ENCODE measurements at regions not wholly inside any gene's neighbourhood (a gene's known extent, or its start where the extent isn't known, plus 50 kb on each side); places are given as distances from the start of the nearest gene placed in this dataset.

DNA sequence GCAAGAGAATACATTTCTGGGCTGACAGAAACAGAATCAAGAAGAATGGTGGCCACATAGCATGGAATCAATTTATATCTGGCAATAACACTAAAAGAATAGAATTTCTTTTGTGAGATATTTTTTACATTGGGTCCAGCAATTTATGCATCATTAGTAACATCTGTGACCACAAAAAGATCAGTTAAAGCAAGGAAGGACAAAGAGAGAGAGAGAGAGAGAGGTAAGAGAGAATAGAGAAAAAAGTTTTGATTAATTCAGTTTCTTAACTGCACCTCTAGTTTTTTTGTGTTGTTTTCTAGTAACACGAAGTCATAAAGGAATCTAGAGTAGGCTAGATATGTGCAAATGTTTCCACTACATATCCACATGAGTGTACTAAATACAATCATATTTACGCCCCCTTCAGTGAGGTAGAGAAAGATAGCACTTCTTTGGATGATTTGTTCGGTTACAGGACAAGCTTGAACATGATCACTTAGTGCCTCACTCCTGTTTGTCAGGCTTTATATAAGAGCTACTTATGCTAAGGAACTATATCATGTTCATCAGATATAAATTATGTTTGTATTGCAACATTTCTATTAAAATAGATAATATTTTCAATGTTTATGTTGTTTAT is 247.4 kb upstream of the COL3A1 start:
- Mint-ChIP-seq H3K27ac (no peak overlapping the region), H3K4me1 (ENCODE audit: low read depth) (no peaks in the 10 kb centered on the region), H3K9me3 (no peaks in the 10 kb centered on the region), H3K4me3 (no peak overlapping the region), H3K36me3 (ENCODE audit: low read depth) (no peaks in the 10 kb centered on the region), H3K27me3 (ENCODE audit: low read depth) (no peaks in the 10 kb centered on the region)
- no peak for DNase-seq
- CTCF ChIA-PET, result no interaction called here
- intact Hi-C loops (cut with micrococcal nuclease), result no loop called here

DNA sequence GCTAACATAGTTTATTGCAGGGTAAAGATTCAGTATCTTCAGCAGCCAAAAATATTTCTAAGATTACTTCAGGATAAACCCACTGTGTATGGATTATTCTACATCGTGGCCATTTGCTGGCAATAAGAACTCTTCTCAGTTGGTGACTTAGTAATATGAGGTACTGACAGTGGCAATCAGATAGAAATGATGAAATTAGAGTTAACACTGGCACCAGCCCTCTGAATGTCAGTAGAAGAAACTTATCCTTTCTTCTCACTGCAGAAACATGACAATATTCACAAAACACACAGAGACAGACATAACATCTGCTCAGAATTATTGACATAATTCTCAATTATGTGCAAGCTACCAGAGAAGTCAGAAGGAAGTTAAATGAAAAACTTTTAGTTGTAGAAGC is 246.3 kb upstream of the COL3A1 start:
- no peaks in the 10 kb centered on the region for H3K36me3 Mint-ChIP-seq (ENCODE audit: low read depth)
- no peak for DNase-seq
- intact Hi-C loops (cut with micrococcal nuclease), result no loop called here
- no peak overlapping the region for H3K27ac Mint-ChIP-seq
- no peak overlapping the region for H3K4me3 Mint-ChIP-seq
- H3K27me3 Mint-ChIP-seq (ENCODE audit: low read depth), result peaks cover 2% of the 10 kb centered on the region
- H3K9me3 Mint-ChIP-seq, result no peaks in the 10 kb centered on the region
- no peaks in the 10 kb centered on the region for H3K4me1 Mint-ChIP-seq (ENCODE audit: low read depth)
- CTCF ChIA-PET, result no interaction called here

DNA sequence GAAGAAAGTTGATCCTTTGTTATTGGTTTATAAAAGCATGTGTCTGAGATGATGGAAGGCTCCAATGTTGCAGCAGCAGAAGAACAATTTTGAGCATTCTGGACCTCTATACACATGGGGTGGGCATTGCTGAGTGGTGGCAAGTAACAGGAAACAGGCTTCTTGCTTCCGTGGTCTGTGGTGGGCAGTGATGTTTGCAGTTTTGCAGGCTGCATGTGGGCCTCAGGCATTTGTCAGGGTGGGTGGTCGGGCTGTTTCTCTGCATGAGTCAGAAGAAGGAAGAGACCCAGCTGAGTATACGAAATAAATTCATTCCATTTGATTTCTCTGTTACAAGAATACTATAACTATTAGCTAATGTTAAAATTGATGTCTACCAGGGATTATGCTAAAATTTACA is 239.5 kb upstream of the COL3A1 start:
- H3K4me1 Mint-ChIP-seq (ENCODE audit: low read depth), result no peaks in the 10 kb centered on the region
- no peak overlapping the region for H3K4me3 Mint-ChIP-seq
- CTCF ChIA-PET, result no interaction called here
- no peaks in the 10 kb centered on the region for H3K36me3 Mint-ChIP-seq (ENCODE audit: low read depth)
- DNase-seq, result no peak
- intact Hi-C loops (cut with micrococcal nuclease), result no loop called here
- no peak overlapping the region for H3K27ac Mint-ChIP-seq
- H3K27me3 Mint-ChIP-seq (ENCODE audit: low read depth), result peaks cover 2% of the 10 kb centered on the region
- H3K9me3 Mint-ChIP-seq, result peaks cover 1% of the 10 kb centered on the region

DNA sequence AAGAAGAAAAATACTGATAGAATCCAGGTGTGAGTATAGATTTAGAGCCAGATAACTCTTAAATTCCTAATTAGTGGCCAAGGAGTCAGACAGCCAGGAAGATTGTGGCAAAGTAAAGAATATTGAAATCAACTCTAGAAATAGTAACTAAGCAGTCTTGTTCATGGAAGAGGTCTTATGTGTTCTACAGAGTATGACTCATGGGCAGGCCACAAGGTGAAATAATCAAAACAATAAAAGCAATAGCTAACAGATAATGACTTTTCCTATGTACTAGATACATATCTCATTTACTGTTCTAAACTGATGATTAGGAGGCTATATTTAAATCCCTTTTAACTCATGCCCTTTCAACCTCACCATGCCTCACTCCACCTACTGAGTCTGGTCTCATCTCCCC is 227.4 kb upstream of the COL3A1 start:
- no peaks in the 10 kb centered on the region for H3K9me3 Mint-ChIP-seq
- no peaks in the 10 kb centered on the region for H3K27me3 Mint-ChIP-seq (ENCODE audit: low read depth)
- intact Hi-C loops (cut with micrococcal nuclease), result no loop called here
- no peak overlapping the region for H3K27ac Mint-ChIP-seq
- H3K4me3 Mint-ChIP-seq, result no peak overlapping the region
- H3K36me3 Mint-ChIP-seq (ENCODE audit: low read depth), result no peaks in the 10 kb centered on the region
- no peak for DNase-seq
- CTCF ChIA-PET, result no interaction called here
- no peaks in the 10 kb centered on the region for H3K4me1 Mint-ChIP-seq (ENCODE audit: low read depth)

DNA sequence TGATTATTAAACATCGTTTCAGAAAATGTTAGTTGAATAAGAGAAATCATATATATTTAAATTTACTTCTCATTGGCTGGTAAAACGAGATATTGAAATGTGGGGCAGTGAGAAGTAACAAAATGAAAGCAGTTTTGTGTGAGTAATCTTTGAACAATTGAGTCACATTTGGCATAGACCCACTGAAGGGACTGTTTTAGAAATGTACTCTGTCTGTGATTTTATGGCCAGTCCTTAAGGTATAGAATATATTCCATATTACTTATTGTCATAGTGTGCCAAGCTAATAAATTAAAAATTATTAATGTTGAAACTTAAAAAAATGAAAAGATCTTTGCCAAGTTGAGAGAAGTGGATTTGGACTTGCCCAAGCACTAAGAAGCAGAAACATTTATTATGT is 222.4 kb upstream of the COL3A1 start:
- Mint-ChIP-seq H3K36me3 (ENCODE audit: low read depth) (no peaks in the 10 kb centered on the region), H3K9me3 (peaks cover 5% of the 10 kb centered on the region), H3K27me3 (ENCODE audit: low read depth) (no peaks in the 10 kb centered on the region), H3K4me1 (ENCODE audit: low read depth) (no peaks in the 10 kb centered on the region), H3K4me3 (no peak overlapping the region), H3K27ac (no peak overlapping the region)
- DNase-seq, result no peak
- CTCF ChIA-PET, result interaction anchor here (0.7 kb wide), 2 partner anchors 10 to 105 kb away, joined by 3 read pairs; no protein-coding TSS in a partner anchor
- intact Hi-C loops (cut with micrococcal nuclease), result no loop called here

DNA sequence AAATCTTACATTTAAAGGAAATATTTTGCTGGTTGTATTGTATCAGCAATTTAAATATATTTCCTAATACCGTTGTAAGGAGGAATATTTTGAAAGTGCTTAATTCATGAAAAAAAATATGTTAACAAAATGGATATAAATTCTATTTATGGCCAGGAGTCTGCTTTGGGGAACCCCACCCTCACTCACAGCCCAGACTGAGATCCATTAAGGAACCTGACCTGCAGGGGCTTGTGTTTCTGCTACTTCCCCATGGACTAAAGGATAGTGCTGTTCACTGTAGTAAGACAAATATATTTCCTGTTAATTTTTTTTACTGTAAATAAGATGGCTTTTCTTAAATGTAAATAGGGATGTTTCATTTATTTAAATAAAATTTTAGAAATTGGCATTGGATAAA is 221.9 kb upstream of the COL3A1 start:
- H3K27me3 Mint-ChIP-seq (ENCODE audit: low read depth), result no peaks in the 10 kb centered on the region
- CTCF ChIA-PET, result interaction anchor here (0.7 kb wide), 1 partner anchor 10 kb away, joined by 3 read pairs; no protein-coding TSS in a partner anchor
- H3K27ac Mint-ChIP-seq, result no peak overlapping the region
- H3K36me3 Mint-ChIP-seq (ENCODE audit: low read depth), result no peaks in the 10 kb centered on the region
- peaks cover 8% of the 10 kb centered on the region for H3K9me3 Mint-ChIP-seq
- intact Hi-C loops (cut with micrococcal nuclease), result no loop called here
- H3K4me1 Mint-ChIP-seq (ENCODE audit: low read depth), result no peaks in the 10 kb centered on the region
- no peak overlapping the region for H3K4me3 Mint-ChIP-seq
- DNase-seq, result no peak

DNA sequence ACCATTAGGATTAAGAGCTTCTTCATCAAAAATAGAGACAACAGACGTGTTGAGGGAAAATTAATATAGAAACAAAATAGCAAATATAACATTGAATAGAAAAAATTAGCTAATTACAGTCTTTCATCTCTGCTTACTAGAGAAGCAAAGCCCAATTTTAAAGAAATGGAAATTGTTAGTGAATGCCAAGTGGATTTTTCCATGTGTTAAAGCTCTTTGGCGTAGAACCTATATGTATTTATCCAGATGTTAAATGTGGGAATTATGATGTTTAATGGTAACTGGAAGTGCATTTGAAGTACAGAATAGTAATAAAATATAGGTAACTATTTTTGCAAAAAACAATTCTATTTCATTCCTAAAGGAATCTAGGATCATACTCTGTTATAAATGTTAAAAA is 212.0 kb upstream of the COL3A1 start:
- Mint-ChIP-seq H3K27ac (no peak overlapping the region), H3K4me3 (no peak overlapping the region), H3K36me3 (ENCODE audit: low read depth) (no peaks in the 10 kb centered on the region), H3K4me1 (ENCODE audit: low read depth) (no peaks in the 10 kb centered on the region), H3K27me3 (ENCODE audit: low read depth) (no peaks in the 10 kb centered on the region), H3K9me3 (peaks cover 4% of the 10 kb centered on the region)
- DNase-seq, result no peak
- CTCF ChIA-PET, result interaction anchor here (1.1 kb wide), 1 partner anchor 10 kb away, joined by 3 read pairs; no protein-coding TSS in a partner anchor
- intact Hi-C loops (cut with micrococcal nuclease), result no loop called here

DNA sequence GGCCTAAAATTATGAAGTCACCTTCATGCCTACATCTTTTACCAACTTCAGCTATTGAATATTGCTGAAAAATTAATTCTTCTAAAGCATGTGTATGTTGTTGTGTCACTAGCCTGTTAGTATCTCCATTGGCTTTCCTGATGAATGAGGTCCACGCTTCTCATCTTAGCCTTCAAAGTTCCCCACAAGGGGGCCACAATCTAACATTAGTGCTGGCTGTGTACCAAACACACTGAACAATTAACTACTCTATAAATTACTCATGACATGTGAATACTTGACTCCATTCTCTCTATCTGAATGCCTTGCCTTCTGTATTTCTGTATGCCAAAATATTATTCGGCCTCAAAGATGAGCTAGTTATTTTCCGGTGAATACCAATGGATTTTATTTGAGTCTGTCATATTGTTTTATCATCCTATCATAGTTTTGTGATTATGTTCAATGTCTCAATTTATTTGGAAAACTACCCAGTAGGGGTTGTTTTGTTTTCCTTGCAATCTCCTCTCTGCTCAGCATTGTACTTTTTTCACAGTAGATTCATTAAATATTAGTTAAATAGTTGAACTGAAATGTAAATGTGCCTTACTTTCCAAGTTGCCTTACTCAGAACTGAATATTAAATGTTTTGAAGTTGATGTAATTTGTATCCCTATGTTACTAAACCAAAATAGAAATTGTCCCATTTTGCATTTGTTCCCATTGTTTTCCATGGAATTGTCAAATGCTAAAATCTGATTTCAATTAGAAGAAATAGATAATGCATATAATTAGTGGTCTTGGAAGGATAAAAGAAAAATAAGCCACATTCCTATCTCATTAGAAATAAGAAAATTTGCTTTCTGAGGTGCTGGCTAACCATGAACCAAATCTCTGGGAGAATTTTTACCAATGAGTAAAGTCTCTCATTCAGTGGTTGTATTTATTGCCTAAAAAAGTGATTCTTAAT is 208.4 kb upstream of the COL3A1 start:
- CTCF ChIA-PET, result no interaction called here
- Mint-ChIP-seq H3K36me3 (ENCODE audit: low read depth) (no peaks in the 10 kb centered on the region), H3K4me3 (no peak overlapping the region), H3K27ac (no peak overlapping the region), H3K9me3 (no peaks in the 10 kb centered on the region), H3K4me1 (ENCODE audit: low read depth) (no peaks in the 10 kb centered on the region), H3K27me3 (ENCODE audit: low read depth) (no peaks in the 10 kb centered on the region)
- intact Hi-C loops (cut with micrococcal nuclease), result loop anchor here (5.0 kb wide), 2 partner anchors 217 to 647 kb away; no protein-coding TSS in a partner anchor
- peak; percentile 18 for DNase-seq

DNA sequence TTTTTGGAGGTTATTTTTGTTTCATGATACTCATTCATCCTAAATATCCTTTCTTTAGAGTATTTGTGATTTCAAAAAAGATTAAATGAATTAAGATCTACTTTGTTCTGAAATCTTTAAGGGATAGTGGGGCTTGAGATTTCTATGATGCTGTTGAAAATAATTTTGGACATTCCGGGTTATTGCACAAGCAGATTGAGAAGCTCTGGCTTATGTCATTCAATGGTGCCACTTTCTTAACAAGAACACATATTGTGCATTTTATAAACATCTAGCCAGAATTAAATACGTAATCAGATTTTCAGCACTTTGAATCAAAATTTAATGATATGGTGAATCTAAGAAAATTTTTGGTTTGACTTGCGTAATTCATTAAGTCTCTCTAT is 207.7 kb upstream of the COL3A1 start:
- H3K4me3 Mint-ChIP-seq, result no peak overlapping the region
- H3K9me3 Mint-ChIP-seq, result no peaks in the 10 kb centered on the region
- no peaks in the 10 kb centered on the region for H3K36me3 Mint-ChIP-seq (ENCODE audit: low read depth)
- DNase-seq, result no peak
- H3K27me3 Mint-ChIP-seq (ENCODE audit: low read depth), result peaks cover 1% of the 10 kb centered on the region
- no peaks in the 10 kb centered on the region for H3K4me1 Mint-ChIP-seq (ENCODE audit: low read depth)
- intact Hi-C loops (cut with micrococcal nuclease), result loop anchor here (5.0 kb wide), 2 partner anchors 216 to 646 kb away; no protein-coding TSS in a partner anchor
- H3K27ac Mint-ChIP-seq, result no peak overlapping the region
- CTCF ChIA-PET, result no interaction called here

DNA sequence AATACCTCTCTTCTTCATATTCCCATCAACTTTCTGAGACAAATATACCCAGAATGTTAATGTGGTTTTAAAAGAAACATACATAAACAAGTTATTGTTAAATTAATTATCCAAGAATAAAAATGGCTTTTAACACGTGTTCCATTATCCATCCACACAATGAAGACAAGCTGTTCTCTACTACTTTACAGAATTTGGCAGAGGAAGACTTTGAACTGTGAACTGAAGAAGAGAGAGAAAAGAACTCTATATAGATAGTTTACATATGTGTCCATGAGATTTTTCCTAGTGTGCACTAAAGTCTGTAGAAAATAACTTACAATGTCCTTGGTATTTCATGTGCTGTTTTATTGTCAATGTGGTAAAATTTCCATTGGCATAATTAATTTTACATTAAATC is 207.0 kb upstream of the COL3A1 start:
- H3K4me3 Mint-ChIP-seq, result no peak overlapping the region
- no peak for DNase-seq
- no peak overlapping the region for H3K27ac Mint-ChIP-seq
- peaks cover 1% of the 10 kb centered on the region for H3K27me3 Mint-ChIP-seq (ENCODE audit: low read depth)
- intact Hi-C loops (cut with micrococcal nuclease), result loop anchor here (5.0 kb wide), 2 partner anchors 215 to 645 kb away; no protein-coding TSS in a partner anchor
- CTCF ChIA-PET, result no interaction called here
- no peaks in the 10 kb centered on the region for H3K36me3 Mint-ChIP-seq (ENCODE audit: low read depth)
- H3K9me3 Mint-ChIP-seq, result no peaks in the 10 kb centered on the region
- no peaks in the 10 kb centered on the region for H3K4me1 Mint-ChIP-seq (ENCODE audit: low read depth)

DNA sequence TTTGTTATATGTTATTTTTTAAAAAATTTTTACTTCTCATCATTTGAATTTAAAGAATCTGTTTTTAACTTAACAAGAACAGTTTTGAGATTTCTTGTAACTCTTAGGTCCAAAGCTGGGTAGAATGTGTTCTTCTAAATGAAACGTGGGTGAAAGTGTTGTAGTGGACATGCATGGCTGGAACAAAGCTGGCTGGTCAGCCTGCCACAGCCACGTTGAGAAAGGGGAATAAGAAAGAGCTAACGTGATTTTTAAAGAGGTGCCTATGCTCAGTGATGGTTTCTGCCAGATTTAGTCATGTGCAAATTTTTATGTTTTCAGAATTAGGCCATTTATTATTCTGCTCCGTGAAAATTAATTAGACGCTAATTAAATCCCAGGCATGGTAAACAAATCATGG is 203.9 kb upstream of the COL3A1 start:
- Mint-ChIP-seq H3K4me1 (ENCODE audit: low read depth) (no peaks in the 10 kb centered on the region), H3K27ac (no peak overlapping the region)
- CTCF ChIA-PET, result no interaction called here

DNA sequence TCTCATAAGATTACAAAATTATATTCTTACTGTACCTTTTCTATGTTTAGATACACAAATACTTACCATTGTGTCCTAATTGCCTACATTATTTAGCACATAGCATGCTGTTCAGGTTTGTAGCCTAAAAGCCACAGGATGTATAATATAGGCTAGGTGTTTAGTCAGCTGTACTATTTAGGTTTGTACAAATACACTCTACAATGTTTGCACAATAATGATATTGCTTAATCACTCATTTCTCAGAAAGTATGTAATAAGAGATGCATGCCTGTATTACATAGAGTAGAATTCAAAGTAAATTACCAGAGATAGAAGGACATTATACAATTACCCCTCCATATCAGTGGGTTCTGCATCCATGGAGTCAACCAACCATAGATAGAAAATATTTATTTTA is 201.1 kb upstream of the COL3A1 start:
- H3K27ac Mint-ChIP-seq, result no peak overlapping the region
- peaks cover 1% of the 10 kb centered on the region for H3K27me3 Mint-ChIP-seq (ENCODE audit: low read depth)
- H3K36me3 Mint-ChIP-seq (ENCODE audit: low read depth), result no peaks in the 10 kb centered on the region
- H3K9me3 Mint-ChIP-seq, result no peaks in the 10 kb centered on the region
- intact Hi-C loops (cut with micrococcal nuclease), result no loop called here
- no peak for DNase-seq
- H3K4me3 Mint-ChIP-seq, result no peak overlapping the region
- H3K4me1 Mint-ChIP-seq (ENCODE audit: low read depth), result no peaks in the 10 kb centered on the region
- CTCF ChIA-PET, result no interaction called here

More for the DNA sequence above, 203.9 kb upstream of the COL3A1 start:
- H3K4me3 Mint-ChIP-seq, result no peak overlapping the region
- H3K27me3 Mint-ChIP-seq (ENCODE audit: low read depth), result peaks cover 1% of the 10 kb centered on the region
- intact Hi-C loops (cut with micrococcal nuclease), result no loop called here
- no peaks in the 10 kb centered on the region for H3K9me3 Mint-ChIP-seq
- DNase-seq, result no peak
- no peaks in the 10 kb centered on the region for H3K36me3 Mint-ChIP-seq (ENCODE audit: low read depth)

DNA sequence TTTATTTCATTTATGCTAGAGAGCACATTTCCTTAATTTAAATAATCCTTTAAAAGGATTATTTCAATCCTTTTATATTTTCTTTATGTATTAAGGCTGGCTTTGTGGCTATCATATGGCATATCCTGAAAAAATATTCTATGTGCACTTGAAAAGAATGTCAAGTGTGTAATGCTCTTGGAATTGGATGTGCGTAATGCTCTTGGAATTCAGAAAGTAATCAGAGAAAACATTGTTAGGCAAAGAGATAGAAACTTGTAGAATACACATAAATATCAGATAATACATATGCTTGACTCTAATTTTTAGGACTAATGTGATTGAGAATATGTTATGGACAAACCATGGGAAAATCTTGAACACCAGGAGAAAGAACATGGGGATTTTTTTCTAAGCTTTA is 197.5 kb upstream of the COL3A1 start:
- H3K27ac Mint-ChIP-seq, result no peak overlapping the region
- H3K4me1 Mint-ChIP-seq (ENCODE audit: low read depth), result no peaks in the 10 kb centered on the region
- no peaks in the 10 kb centered on the region for H3K36me3 Mint-ChIP-seq (ENCODE audit: low read depth)
- H3K27me3 Mint-ChIP-seq (ENCODE audit: low read depth), result no peaks in the 10 kb centered on the region
- no peak overlapping the region for H3K4me3 Mint-ChIP-seq
- no peaks in the 10 kb centered on the region for H3K9me3 Mint-ChIP-seq
- intact Hi-C loops (cut with micrococcal nuclease), result no loop called here
- CTCF ChIA-PET, result no interaction called here
- no peak for DNase-seq

Data from activated naive CD4-positive, alpha-beta T cell treated with anti-CD3 and anti-CD28 coated beads for 36 hours (primary cell).